HG02763 (cell line): ENCODE measurements at regions not wholly inside any gene's neighbourhood (a gene's known extent, or its start where the extent isn't known, plus 50 kb on each side); places are given as distances from the start of the nearest gene placed in this dataset.
A peak's percentile ranks its signal among the peaks of the same experiment; 100 is the strongest.
"Not testable (repeated sequence)": the region's sequence is repeated elsewhere in the genome, so short reads cannot be mapped to it uniquely, and the experiment has no call there.

ENCODE experiments used
- ATAC-seq: cut with Tn5 transposase; IDR thresholded peaks from one replicate; pipeline ENCODE4 v1.9.1; 2021; ENCODE audit warnings: mild to moderate bottlenecking, moderate library complexity; ENCODE audit not compliant: unreplicated experiment

DNA sequence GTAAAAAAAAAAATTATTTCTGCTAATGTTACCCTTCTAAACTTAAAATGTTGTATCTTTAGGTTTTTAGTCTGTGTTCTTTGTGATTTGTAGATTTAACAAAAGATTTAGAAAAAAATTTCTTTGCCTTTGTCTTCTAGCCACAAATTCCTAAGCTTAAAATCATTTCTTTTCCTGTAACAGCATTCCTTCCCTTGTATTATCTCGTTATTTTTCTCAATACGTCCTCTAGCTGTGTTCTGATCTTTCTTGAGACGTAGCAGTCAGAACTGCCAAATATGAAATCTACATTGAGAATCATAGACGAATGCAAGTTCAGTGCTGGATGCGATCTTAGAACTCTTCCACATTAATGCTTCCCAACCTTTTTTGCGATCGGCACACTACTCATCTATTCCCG is 283.1 kb downstream of the UTRN start:
- ATAC-seq, result no peak

DNA sequence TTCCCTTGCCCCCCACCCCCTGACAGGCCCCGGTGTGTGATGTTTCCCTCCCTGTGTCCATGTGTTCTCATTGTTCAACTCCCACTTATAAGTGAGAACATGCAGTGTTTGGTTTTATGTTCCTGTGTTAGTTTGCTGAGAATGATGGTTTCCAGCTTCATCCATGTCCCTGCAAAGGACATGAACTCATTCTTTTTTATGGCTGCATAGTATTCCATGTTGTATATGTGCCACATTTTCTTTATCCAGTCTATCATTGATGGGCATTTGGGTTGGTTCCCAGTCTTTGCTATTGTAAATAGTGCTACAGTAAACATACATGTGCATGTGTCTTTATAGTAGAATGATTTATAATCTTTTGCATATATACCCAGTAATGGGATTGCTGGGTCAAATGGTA is 287.4 kb downstream of the UTRN start:
- ATAC-seq, result not testable (repeated sequence)

DNA sequence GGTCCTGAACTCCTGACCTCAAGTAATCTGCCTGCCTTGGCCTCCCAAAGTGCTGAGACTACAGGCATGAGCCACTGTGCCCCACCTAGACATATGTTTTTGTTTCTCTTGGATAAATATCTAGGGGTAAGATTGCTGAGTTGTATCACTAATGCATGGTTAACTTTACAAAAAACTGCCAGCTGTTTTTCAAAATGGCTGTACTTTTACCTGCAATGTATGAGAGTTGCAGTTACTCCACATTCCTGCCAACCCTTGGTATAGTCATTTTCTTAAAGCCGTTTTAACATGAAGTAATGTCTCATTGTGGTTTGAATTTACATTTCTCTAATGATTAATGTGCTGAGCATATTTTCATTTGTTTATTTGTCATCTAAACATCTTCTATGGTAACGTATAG is 289.7 kb downstream of the UTRN start:
- no peak for ATAC-seq

DNA sequence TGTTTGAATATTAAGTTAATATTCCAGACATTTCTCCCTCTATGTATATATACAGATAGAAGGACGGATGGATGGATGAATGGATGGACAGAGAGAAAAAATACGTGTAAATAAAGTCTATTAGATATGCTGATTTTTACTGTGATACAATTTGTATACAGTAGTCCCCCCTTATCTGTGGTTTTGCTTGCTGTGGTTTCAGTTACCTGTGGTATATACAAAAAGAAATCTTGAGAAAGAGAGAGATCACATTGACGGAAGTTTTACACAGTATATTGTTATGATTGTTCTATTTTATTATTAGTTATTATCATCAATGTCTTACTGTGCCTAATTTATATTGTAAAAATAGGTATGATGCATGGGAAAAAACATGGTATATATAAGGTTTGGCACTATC is 290.2 kb downstream of the UTRN start:
- no peak for ATAC-seq

DNA sequence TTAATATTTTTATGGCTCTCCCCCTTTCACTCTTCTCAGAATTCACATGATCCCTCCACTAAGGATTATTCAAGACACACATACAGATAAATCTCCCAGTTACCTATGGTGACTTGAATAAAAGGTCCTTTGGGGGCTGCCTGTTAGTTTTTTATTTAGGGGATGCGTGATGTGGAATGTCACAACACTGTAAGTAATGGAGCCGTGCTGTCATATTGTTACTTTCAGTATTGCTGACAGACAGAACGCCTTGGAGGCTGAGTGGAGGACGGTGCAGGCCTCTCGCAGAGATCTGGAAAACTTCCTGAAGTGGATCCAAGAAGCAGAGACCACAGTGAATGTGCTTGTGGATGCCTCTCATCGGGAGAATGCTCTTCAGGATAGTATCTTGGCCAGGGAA is 291.7 kb downstream of the UTRN start:
- ATAC-seq, result no peak

DNA sequence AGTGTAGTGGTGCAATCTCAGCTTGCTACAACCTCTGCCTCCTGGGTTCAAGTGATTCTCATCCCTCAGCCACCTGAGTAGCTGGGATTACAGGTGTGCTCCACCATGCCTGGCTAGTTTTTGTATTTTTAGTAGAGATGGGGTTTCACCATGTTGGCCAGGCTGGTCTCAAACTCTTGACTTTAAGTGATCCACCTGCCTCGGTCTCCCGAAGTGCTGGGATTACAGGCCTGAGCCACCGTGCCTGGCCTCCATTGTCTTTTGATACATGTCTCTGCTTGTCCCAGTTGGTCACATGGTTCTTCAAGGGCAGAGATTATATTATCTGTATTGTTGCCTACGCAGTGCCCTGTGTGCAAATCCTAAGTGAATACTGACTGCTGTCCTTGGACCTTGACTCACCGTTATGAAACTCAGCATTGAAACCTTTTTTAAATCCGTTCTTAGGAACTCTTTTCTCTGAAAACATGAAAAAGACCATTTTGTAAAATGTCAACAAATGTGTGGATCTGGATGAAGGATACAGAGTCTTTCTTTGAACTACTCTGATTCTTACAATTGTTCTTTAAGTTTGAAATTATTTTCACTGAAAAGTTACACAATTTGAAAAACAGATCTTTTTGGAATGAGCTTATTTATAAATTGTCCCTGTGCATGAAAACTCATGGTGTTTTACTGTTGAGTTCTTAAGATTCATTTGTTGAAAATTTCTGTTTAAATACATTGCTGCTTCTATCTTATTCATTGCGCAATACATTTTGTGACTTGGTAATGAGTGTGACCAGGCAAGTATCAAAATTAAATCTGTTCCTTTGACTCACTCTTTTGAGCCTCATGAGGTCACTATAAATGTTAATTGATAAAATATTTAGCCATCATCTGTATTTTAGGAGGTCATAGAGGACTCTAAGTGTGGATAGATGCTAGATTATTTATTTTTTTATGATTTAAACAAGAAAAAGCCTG is 293.5 kb downstream of the UTRN start:
- ATAC-seq, result no peak

DNA sequence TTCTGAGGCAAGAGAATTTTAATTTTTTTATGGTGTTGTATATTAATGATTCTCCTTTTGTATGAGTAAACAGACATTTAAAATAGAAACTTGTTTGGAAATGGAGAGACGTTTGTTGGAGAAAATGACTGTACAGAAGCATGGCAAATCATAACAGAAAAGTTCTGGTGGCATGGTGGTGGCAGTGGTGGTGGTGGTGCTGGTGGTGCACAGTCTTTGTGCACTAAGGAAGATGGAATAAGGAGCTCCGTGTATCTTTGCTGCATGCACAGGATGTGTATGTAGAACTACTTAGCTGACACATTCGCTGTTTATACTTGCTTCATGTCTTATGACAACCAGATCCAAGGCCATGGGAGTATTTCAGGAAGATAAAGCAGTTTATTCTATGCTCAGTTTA is 294.9 kb downstream of the UTRN start:
- no peak for ATAC-seq

DNA sequence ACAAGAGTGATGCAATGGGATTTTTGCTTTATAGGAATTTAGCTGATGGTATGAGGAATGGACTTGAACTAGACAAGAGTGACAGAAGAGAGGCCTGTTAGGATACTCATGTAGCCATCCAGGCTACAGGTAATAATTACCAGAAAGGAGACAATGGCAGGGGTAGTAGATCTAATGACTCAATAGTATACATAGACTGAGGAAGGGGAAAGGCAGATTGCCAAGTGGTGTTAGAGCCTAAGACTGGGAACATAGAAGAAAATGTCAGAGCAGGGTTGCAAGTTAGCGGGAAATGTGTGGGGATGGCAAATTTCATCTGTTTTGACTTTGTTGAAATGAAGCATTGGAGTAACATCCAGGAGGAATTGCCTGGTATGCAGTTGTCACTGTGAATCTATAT is 295.6 kb downstream of the UTRN start:
- no peak for ATAC-seq

DNA sequence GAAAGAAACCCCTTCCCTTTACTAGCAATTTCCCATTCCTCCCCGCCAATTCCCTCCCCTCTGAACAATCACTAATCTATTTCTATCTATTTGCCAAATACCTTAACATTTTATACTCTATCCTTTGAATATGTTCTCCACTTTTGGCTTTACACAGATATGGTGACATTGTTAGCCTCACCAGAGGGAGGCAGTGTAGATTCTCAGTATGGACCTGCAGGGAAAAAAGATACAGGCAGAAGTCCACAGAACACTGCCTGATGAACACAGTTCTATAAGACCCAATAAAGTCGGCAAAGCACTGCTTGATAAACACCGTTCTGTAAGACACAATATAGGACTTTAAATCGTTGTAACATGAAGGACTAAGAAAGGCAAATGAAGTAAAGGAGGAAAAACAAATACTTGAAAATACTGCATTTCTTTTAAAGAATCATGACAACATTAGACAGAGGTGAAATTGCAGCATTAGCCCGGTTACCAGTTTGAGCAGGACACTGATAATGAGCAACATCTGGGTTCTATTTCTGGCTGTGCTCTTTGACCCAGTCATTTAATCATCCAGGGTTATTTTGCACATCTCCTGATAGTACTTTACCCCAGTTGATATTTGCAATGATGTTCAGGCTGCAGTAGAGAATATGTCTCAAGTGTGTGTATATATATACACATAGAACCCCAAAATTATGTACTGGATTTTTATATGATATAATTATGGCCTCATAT is 296.8 kb downstream of the UTRN start:
- no peak for ATAC-seq

DNA sequence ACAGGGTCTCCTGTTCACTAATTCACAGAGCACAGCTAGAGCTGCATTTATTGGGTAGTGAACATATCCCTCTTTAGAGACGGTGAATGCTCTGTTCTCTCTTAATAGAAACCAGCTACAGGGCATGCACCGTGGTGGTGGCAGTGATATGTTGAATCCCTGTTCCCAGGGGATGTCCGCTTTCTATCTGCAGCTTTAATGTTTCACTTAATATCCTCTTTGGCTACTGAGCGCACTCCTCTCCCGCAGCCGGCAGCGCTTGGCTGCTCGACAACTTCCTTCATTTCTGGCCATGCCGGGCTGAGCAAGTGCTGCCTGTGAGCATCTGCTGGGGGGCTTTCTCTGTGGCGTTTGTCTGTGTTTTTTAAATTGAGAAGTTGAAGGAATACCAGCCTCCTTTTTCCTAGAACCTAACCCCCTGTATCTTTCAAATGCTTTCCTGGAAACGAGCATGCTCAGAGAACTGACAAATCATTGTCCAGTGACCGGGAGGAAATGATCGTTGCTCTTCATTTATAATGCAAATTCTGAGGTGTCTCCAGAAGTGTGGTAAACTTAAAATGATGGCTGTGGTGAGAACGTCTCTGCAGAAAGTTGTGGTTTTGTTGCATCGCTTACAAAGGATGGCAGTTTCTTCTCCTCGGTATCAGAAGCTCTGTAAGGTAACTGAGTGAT is 297.9 kb downstream of the UTRN start:
- peak; percentile 82 for ATAC-seq

DNA sequence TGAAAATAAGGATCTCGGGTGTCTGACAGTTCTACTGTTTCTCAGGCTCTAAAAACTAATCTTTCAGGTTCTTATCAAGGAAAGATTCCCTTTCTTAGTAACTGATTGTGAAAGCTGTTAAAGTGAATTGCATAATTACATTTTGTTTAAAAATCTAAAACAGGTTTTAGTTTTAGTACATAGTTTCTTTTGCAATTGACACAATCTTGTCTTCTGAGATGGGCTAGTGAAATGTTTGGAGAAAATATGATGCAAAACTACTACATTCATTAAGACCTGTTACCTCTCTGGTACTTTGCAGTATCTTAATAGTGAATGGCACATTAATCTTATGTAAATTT is 298.4 kb downstream of the UTRN start:
- no peak for ATAC-seq

DNA sequence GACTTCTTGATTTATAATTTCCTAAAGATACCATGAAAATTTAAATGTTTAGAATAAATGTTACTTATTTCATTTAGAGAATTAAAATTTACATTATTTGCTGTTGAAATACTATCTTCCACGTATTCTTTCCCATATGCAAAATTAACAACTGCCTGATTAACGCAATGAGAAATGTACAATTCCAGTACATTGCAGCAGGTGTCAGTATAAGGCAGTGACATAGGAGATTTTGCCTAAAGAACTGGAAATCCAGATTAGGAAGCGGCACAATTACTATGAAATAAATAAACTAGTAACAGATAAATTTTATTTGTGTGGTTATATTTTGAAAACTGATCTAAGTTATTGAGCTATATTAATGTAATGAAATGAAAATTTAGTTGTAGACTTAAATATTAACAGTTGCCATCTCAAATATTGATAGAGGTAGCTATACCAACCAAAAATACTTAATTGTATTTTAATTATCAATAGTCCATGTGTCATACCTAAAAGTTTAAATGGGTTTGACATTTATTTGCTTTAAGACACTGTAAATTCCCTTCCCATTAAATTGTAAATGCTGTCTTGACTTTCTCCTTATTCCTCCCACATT is 300.2 kb downstream of the UTRN start:
- no peak for ATAC-seq

DNA sequence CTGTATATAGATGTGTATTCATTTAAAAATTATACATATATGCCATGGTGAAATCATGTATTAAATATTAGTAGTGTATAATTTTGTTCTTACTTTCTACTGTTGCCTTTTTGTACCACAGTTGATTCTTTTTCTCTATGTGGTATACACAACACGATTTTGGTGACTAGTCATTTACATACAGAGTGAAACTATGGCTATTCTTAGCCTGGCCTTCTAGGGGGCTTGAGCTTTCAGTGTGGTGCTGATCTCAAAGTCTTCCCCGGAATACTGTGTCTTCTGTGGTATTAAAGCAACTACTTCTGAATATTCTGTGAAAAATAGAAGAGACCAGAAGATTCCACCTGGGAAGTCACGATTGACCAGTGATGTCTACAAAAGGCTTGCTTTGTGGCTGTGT is 301.9 kb downstream of the UTRN start:
- ATAC-seq, result no peak

DNA sequence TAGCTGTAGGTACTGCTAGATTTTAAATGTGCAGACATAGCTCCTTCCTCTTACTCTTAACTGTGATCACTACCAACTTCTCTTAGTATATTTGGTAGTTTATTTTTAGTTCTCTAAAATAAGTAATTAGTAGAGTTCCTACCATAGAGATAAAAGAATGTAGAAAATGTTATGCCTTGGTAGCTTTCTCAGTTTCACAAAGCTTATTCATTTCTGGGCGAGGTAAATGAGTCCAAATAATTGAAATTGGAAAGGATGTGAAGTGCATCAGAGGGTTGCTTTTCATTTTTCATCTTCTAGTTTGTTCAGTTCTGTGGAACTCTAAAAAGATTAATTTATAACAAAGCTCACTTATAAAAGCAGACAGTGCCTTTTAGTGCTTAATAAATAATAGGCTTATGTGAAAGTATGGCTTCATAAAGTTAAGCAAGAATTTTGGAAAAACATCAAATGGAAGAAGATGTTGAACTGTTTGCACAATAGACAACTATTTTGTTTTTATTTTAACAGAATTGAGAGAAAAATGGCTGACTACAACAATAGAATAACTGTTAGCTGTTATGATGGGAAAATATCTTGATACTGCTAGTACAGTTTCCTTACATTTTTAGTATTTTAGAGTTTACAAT is 303.7 kb downstream of the UTRN start:
- ATAC-seq, result no peak

DNA sequence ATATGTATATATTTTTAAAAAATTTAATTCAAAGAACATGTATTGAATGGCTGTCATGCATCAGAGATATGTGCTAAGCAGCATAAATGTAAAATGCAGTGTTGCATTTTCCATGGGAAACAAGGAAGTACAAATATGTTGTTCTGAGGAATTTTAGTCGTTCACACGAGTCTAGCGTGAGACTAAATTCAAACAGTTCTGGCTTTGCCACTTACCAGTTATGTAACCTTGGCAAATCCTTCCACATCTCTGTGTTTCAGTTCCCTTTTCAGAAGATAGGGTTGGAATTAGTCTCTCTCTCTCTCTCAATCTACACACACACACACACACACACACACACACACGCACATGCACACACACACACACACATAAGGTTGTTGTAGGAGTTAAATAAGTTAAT is 305.4 kb downstream of the UTRN start:
- ATAC-seq, result no peak

DNA sequence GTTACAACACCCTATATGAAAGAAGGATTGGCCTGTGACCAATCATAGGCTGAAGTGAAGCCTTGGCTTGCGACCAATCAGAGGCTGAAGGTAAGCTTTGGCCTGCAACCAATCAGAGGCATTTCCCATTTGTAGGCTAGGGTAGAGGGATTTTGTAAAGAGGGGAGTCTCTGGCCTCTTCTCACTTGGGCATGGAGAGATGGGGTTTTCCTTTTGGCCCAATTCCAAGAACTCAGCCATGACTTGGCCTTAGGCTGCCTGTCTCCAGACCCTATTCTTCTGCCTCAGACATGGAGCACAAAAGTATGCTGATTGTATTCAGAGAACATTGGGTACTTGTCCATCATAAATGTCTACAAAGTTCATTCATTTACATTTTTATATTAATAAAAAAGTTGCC is 308.3 kb downstream of the UTRN start:
- no peak for ATAC-seq

DNA sequence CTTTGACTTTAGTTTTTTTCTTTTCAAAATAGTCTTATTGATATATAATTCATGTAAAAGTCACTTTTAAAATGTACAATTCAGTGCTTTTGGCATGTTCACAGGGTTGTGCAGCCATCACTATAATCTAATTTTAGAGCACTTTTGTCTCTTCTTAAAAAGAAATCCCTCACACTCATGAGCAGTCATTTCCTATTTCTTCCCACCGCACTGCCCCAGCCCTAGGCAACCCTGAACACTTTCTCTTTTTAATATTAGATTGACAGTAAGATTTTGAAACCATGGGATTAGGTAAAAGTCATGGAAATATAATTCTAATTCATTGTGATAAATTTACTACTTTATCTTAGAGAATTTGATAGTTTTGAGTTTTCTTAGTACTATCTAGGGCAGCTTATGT is 309.4 kb downstream of the UTRN start:
- no peak for ATAC-seq

DNA sequence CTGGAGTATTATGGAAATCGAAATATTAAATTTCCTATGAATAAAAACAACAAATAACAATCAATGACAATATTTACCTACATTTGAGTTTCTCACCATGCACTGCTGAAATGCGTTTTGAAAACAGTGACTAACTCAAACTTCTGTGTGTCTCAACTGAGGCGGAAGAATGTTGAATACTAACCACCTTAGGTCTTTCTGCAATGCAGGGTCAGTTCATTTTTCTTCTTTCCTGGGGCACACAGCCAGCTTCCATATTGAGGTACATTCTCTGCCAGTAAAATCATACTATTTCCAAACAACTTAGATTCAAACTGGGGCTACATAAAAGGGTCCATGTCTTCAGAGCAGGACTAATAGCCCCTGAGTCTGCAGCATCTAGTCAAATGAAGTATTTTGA is 310.1 kb downstream of the UTRN start:
- no peak for ATAC-seq

DNA sequence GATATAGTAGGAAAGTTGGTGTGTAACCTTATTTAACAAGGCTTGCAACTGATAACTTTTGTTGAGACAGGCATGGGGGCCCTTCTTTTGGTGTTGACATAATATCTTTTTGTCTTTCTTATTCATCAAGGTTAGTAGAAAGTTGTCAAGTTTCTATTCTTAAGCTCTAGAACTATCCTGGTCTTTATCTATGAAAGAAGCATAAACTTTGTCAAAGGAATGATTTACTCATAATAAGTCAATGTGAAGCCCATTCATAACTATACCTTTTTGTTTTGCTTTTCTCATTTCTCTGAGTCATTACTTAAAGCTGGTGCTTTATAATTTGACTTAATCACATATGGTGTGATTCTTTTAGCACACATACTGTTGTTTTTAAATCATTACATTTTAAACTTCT is 312.4 kb downstream of the UTRN start:
- no peak for ATAC-seq

DNA sequence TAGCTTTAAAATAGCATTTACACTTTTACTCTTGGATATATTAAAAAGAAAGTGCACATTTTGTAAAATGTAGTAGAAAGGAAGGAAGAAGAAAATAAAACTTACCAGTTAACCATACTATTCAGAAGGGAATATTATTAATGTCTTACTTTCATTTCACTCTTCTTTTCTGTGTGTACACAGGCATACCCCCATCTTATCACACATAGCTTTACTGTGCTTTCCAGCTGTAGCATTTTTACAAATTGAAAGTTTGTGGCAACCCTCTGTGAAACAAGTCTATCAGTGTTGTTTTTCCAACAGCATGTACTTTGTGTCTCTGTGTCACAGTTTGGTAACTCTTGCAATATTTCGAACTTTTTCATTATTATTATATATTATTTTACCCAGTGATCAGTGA is 314.5 kb downstream of the UTRN start:
- no peak for ATAC-seq

DNA sequence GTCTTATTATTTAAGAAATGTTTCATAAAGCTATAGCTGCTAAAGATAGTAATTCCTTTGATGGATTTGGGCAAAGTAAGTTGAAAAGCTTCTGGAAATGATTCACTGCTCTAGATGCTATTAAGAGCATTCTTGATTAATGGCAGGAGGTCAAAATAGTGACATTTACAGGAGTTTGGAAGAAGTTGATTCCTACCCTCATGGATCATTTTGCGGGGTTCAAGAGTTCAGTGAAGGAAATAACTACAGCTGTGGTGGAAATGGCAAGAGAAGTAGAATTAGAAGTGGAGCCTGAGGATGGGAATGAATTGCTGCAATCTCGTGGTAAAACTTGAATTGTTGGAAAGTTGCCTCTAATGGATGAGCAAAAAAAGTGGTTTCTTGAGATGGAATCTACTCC is 316.1 kb downstream of the UTRN start:
- no peak for ATAC-seq
